OCI-LY1 (cell line): ENCODE measurements at regions not wholly inside any gene's neighbourhood (a gene's known extent, or its start where the extent isn't known, plus 50 kb on each side); places are given as distances from the start of the nearest gene placed in this dataset.
"Not testable (repeated sequence)": the region's sequence is repeated elsewhere in the genome, so short reads cannot be mapped to it uniquely, and the experiment has no call there.

Experiments used
- H2AFZ ChIP-seq: fragments of 200-600 bp; sonication (generic), shearing (Covaris generic); 2 replicates; pipeline ENCODE4 v1.6.0; 2014; ENCODE audit warnings: antibody characterized with exemption, mild to moderate bottlenecking, low read length
- H3F3A ChIP-seq: fragments of 200-600 bp; sonication (generic), shearing (Covaris generic); 2 replicates; pipeline ENCODE4 v1.6.0; 2014; ENCODE audit warnings: mild to moderate bottlenecking, antibody characterized with exemption, low read length, moderate library complexity; ENCODE audit not compliant: insufficient read depth
- H3K27ac ChIP-seq: fragments of 200-600 bp; sonication (generic); 2 replicates; pipeline ENCODE4 v1.5.1; 2014; ENCODE audit warnings: low read length, mixed run types, mild to moderate bottlenecking, low read depth; ENCODE audit not compliant: poor library complexity, severe bottlenecking
- H3K27me3 ChIP-seq: fragments of 200-600 bp; sonication (generic); 2 replicates; pipeline ENCODE4 v1.6.0; 2014; ENCODE audit warnings: antibody characterized with exemption, mild to moderate bottlenecking, low read length, moderate library complexity; ENCODE audit not compliant: insufficient read depth
- H3K36me3 ChIP-seq: fragments of 200-600 bp; sonication (generic); 2 replicates; pipeline ENCODE4 v1.6.1; 2014; ENCODE audit warnings: mild to moderate bottlenecking, antibody characterized with exemption, low read length, moderate library complexity, mixed read lengths; ENCODE audit not compliant: insufficient read depth
- H3K4me1 ChIP-seq: fragments of 200-600 bp; sonication (generic); 2 replicates; pipeline ENCODE4 v1.5.1; 2014; ENCODE audit warnings: mild to moderate bottlenecking, low read length, moderate library complexity; ENCODE audit not compliant: insufficient read depth, severe bottlenecking
- H3K4me2 ChIP-seq: fragments of 200-600 bp; sonication (generic), shearing (Covaris generic); 2 replicates; pipeline ENCODE4 v1.6.1; 2014; ENCODE audit warnings: low read length
- H3K4me3 ChIP-seq: fragments of 200-600 bp; sonication (generic); 2 replicates; pipeline ENCODE4 v1.5.1; 2014; ENCODE audit warnings: low read length, low read depth, mild to moderate bottlenecking, mixed read lengths; ENCODE audit not compliant: poor library complexity, severe bottlenecking
- H3K79me2 ChIP-seq: fragments of 200-600 bp; shearing (Covaris generic); 2 replicates; pipeline ENCODE4 v1.6.1; 2016; ENCODE audit warnings: mixed run types, low read length, mixed read lengths; ENCODE audit not compliant: insufficient read depth
- H3K9ac ChIP-seq: fragments of 200-600 bp; sonication (generic), shearing (Covaris generic); 2 replicates; pipeline ENCODE4 v1.6.1; 2014; ENCODE audit warnings: mild to moderate bottlenecking, low read length, mixed read lengths
- H3K9me2 ChIP-seq: fragments of 200-600 bp; sonication (generic), shearing (Covaris generic); 2 replicates; pipeline ENCODE4 v1.6.1; 2014; ENCODE audit warnings: low read depth, mild to moderate bottlenecking, low read length, mixed read lengths
- H3K9me3 ChIP-seq: fragments of 200-600 bp; shearing (Covaris generic); 2 replicates; pipeline ENCODE4 v1.6.1; 2014; ENCODE audit warnings: low read length, mixed read lengths
- H4K20me1 ChIP-seq: fragments of 200-600 bp; sonication (generic), shearing (Covaris generic); 2 replicates; pipeline ENCODE4 v1.6.0; 2016; ENCODE audit warnings: mild to moderate bottlenecking, low read length; ENCODE audit not compliant: insufficient read depth
- CTCF ChIP-seq: fragments of 200-600 bp; sonication (generic), shearing (Covaris generic); IDR thresholded peaks from 2 replicates; pipeline ENCODE4 v1.5.1; 2017; ENCODE audit warnings: mild to moderate bottlenecking, antibody characterized with exemption, low read length, moderate library complexity, mixed read lengths
- EZH2 ChIP-seq: fragments of 200-600 bp; sonication (generic), shearing (Covaris generic); IDR thresholded peaks from 2 replicates; pipeline ENCODE4 v1.8.0; 2017; ENCODE audit warnings: borderline replicate concordance, mixed run types, mild to moderate bottlenecking, antibody characterized with exemption, low read length, moderate library complexity, mixed read lengths

DNA sequence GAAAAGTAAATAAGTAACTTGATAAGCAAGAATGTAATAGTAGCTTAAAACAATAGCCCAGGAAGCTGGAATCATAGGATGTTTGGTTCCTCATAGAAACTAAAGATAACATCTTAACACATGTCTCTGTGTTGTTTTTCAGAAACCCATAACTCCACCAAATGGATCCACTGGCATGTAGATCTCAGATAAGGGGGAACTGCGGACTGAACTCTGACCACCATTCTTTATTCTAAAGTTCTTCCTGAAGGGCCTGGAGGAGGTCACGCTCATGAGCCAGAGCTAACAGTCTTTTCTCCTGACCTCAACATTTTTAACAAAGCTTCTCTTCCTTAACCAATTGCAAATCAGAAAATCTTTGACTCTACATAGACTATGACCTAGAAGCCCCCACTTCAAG lies 101.9 kb downstream of the SOX14 start:
- Histone ChIP-seq H3K9ac (no peak overlapping the region), H4K20me1 (no peaks in the 10 kb centered on the region), H3K27ac (no peak overlapping the region), H3K27me3 (peaks cover 7% of the 10 kb centered on the region), H3K79me2 (no peaks in the 10 kb centered on the region), H3F3A (no peaks in the 10 kb centered on the region), H3K9me2 (no peaks in the 10 kb centered on the region), H3K36me3 (no peaks in the 10 kb centered on the region), H3K4me3 (no peak overlapping the region), H3K4me2 (no peak overlapping the region), H2AFZ (no peak overlapping the region), H3K4me1 (no peaks in the 10 kb centered on the region), H3K9me3 (no peaks in the 10 kb centered on the region)
- TF ChIP-seq EZH2 (no peak), CTCF (no peak)

DNA sequence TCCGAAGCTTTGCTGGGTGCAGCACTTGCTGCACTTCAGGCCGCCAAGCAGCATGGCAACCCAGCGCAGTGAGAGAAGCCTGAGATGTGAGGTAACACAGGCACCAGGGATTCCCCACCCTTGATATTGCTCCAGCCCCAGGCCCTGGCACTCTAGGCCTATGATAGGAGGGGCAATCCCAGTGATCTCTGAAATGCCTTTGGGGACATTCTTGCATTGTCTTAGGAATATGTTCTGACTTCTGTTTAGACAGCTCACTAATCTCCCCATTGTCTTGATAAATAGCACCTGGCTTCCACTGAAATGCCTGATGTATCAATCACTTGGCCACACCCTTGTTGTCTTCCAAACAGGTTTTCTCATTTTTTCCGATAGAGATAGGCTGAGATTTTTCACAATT lies 102.8 kb downstream of the SOX14 start:
- peaks cover 7% of the 10 kb centered on the region for H3K27me3 ChIP-seq
- no peaks in the 10 kb centered on the region for H4K20me1 ChIP-seq
- no peaks in the 10 kb centered on the region for H3K4me1 ChIP-seq
- H3F3A ChIP-seq, result no peaks in the 10 kb centered on the region
- no peak overlapping the region for H3K9ac ChIP-seq
- H3K36me3 ChIP-seq, result no peaks in the 10 kb centered on the region
- H3K79me2 ChIP-seq, result no peaks in the 10 kb centered on the region
- H3K4me2 ChIP-seq, result no peak overlapping the region
- TF ChIP-seq EZH2, result no peak
- no peaks in the 10 kb centered on the region for H3K9me3 ChIP-seq
- H3K9me2 ChIP-seq, result no peaks in the 10 kb centered on the region
- no peak overlapping the region for H3K4me3 ChIP-seq
- no peak overlapping the region for H3K27ac ChIP-seq
- no peak overlapping the region for H2AFZ ChIP-seq

- H4K20me1 ChIP-seq, result no peaks in the 10 kb centered on the region
- no peak overlapping the region for H3K27ac ChIP-seq
- H3K9me2 ChIP-seq, result no peaks in the 10 kb centered on the region
- no peak for TF ChIP-seq CTCF
- TF ChIP-seq EZH2, result no peak
- H3K4me3 ChIP-seq, result no peak overlapping the region
- H3K4me1 ChIP-seq, result no peaks in the 10 kb centered on the region
- H3K36me3 ChIP-seq, result no peaks in the 10 kb centered on the region
- peaks cover 7% of the 10 kb centered on the region for H3K27me3 ChIP-seq
- H3K79me2 ChIP-seq, result no peaks in the 10 kb centered on the region
- no peaks in the 10 kb centered on the region for H3K9me3 ChIP-seq
- H3F3A ChIP-seq, result no peaks in the 10 kb centered on the region
- no peak overlapping the region for H2AFZ ChIP-seq
- H3K9ac ChIP-seq, result no peak overlapping the region
- H3K4me2 ChIP-seq, result no peak overlapping the region
Observed at GRCh38 chr3:137867611-137868010, 103.5 kb downstream of the SOX14 start.

GRCh38 chr3:137869022-137869421 lies 104.9 kb downstream of the SOX14 start:
- Histone ChIP-seq H2AFZ (no peak overlapping the region), H4K20me1 (no peaks in the 10 kb centered on the region), H3K27me3 (peaks cover 7% of the 10 kb centered on the region), H3K27ac (no peak overlapping the region), H3K9me2 (no peaks in the 10 kb centered on the region), H3K36me3 (no peaks in the 10 kb centered on the region), H3K4me1 (no peaks in the 10 kb centered on the region), H3K4me3 (no peak overlapping the region), H3K9me3 (no peaks in the 10 kb centered on the region), H3K9ac (no peak overlapping the region), H3K4me2 (no peak overlapping the region), H3K79me2 (no peaks in the 10 kb centered on the region), H3F3A (no peaks in the 10 kb centered on the region)
- TF ChIP-seq EZH2, result no peak
- no peak for TF ChIP-seq CTCF

GRCh38 chr3:137872589-137872988 lies 108.5 kb downstream of the SOX14 start:
- not testable (repeated sequence) for H3F3A ChIP-seq, H3K27me3 ChIP-seq, H3K4me3 ChIP-seq, H3K9me2 ChIP-seq, H4K20me1 ChIP-seq, H3K79me2 ChIP-seq, H3K27ac ChIP-seq, H3K9me3 ChIP-seq, H3K4me1 ChIP-seq, H2AFZ ChIP-seq, H3K9ac ChIP-seq, H3K4me2 ChIP-seq, H3K36me3 ChIP-seq

- H3K27me3 ChIP-seq, H3K9me2 ChIP-seq, H3K27ac ChIP-seq, H3K9ac ChIP-seq, H3F3A ChIP-seq, H3K4me2 ChIP-seq, H4K20me1 ChIP-seq, H3K4me3 ChIP-seq, H2AFZ ChIP-seq, H3K9me3 ChIP-seq, H3K79me2 ChIP-seq, H3K4me1 ChIP-seq, H3K36me3 ChIP-seq: not testable (repeated sequence)
Observed at GRCh38 chr3:137896842-137897241, 113.1 kb upstream of the CLDN18 start.
